ENCODE measurements at regions not wholly inside any gene's neighbourhood (a gene's known extent, or its start where the extent isn't known, plus 50 kb on each side); places are given as distances from the start of the nearest gene placed in this dataset.
"Not testable (repeated sequence)": the region's sequence is repeated elsewhere in the genome, so short reads cannot be mapped to it uniquely, and the experiment has no call there.

DNA sequence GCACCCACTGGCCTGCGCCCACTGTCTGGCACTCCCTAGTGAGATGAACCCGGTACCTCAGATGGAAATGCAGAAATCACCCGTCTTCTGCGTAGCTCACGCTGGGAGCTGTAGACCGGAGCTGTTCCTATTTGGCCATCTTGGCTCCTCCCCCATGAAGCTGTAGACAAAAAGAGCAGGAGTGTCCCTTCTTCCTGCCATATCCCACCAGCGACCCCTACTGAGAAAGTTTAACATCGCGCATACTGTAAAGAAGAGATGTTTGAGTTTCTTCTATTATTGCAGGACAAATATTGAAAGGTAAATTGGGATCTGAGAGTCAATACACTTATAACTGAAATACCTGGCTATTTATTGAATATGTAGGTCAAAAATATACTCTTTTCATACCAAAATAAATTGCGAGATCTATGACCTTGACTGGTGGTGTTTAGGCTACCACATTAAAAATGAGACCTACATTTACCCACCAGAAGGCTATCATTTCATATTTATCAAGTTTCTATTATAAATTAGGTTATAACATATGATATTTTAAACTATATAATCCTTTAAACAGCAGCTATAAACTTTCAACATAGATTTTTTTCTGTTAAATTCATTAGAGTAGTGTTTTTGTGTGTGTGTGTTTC lies 586.3 kb downstream of the HTR1B start:
- no peak overlapping the region for H3K4me3 ChIP-seq (ENCODE audit: low read depth, low read length)
- TF ChIP-seq, protein P1, sequence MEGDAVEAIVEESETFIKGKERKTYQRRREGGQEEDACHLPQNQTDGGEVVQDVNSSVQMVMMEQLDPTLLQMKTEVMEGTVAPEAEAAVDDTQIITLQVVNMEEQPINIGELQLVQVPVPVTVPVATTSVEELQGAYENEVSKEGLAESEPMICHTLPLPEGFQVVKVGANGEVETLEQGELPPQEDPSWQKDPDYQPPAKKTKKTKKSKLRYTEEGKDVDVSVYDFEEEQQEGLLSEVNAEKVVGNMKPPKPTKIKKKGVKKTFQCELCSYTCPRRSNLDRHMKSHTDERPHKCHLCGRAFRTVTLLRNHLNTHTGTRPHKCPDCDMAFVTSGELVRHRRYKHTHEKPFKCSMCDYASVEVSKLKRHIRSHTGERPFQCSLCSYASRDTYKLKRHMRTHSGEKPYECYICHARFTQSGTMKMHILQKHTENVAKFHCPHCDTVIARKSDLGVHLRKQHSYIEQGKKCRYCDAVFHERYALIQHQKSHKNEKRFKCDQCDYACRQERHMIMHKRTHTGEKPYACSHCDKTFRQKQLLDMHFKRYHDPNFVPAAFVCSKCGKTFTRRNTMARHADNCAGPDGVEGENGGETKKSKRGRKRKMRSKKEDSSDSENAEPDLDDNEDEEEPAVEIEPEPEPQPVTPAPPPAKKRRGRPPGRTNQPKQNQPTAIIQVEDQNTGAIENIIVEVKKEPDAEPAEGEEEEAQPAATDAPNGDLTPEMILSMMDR (IDR thresholded peaks at IDR 0.05; ENCODE audit: insufficient read depth, low read depth, low read length, missing control alignments) = peak; percentile 28
- peak; percentile 43 for DNase-seq (ENCODE audit: low read depth)

DNA sequence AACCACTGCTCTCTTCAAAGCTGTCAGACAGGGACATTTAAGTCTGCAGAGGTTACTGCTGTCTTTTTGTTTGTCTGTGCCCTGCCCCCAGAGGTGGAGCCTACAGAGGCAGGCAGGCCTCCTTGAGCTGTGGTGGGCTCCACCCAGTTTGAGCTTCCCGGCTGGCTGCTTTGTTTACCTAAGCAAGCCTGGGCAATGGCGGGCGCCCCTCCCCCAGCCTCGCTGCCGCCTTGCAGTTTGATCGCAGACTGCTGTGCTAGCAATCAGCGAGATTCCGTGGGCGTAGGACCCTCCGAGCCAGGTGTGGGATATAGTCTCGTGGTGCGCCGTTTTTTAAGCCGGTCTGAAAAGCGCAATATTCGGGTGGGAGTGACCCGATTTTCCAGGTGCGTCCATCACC lies 586.9 kb downstream of the HTR1B start:
- DNase-seq (ENCODE audit: low read depth); H3K4me3 ChIP-seq (ENCODE audit: low read depth, low read length): not testable (repeated sequence)

DNA sequence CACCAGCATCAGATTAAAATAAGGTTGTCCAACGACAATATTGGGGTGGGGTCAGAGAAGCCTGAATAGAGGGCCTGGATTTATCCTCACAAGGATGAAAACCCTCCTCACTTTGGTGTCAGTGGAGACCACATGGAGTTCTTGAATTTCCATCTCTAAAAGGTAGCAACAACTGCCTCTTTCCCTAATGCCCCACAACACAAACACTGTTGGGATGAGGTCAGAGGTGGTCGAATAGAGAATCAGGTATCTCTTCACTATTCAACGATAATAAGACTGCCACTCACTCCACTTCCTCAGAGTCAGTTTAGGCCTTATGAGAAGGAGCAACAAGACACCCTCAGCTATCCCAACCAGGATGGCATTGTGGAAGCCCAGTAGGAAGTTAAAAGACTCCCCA lies 596.1 kb downstream of the HTR1B start:
- TF ChIP-seq, protein P1 (IDR thresholded peaks at IDR 0.05; ENCODE audit: insufficient read depth, low read depth, low read length, missing control alignments) = no peak
- no peak overlapping the region for H3K4me3 ChIP-seq (ENCODE audit: low read depth, low read length)
- DNase-seq (ENCODE audit: low read depth) = no peak

DNA sequence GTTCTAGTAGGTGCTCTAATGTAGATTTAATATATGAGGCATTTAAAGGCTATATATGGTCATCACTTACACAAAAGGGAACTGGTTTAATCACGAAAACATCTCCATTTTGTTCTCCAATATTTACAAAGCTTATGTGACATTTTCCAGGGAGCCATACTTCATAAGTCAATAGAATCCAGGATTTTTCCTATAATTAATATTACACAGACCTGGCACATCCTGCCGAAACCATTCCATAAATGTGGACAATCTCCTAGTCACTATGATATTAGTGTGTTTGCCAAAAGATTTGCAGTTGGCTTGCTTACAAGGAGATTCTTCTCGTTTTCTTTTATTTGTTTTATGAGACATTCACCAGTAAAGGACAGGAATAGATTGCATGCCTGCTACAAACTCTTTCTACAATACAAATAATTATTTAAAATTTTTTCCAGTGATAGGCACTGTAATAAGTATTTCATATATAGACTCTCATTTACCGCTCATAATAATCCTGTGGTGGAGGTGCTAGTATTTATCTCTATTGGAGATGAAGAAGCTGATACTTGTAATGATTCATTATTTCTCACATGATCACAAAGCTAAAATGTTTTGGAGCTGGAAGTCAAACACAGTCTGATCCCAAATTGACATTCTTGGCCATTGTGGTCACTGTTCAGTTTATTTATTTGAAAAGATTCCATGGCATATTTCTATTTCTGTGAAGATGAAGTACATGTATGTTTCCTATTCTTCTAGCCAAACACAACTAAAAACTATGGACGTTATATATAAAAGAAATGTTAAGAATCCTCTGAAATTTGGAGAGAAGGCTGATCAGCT lies 597.0 kb downstream of the HTR1B start:
- no peak overlapping the region for H3K4me3 ChIP-seq (ENCODE audit: low read depth, low read length)
- no peak for DNase-seq (ENCODE audit: low read depth)
- TF ChIP-seq, protein P1 (IDR thresholded peaks at IDR 0.05; ENCODE audit: insufficient read depth, low read depth, low read length, missing control alignments) = no peak

DNA sequence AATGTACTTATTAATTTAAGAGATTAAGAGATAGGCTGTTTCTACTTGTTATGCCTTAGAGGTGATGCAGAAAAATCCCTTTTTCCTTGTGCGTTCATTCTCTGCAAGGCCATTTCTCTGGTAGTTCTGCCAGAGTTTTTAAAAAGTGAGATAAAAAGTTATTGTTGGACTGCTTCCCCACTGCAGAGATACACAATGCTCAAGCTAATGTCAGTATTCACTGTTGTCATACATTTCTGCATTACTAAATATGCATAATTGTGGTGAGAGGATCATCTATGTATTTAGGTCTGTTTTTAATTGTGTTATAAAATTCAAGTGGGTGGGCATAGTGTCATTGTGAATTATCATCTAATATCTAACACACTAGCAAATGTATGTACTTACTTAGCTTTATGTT lies 600.4 kb downstream of the HTR1B start:
- TF ChIP-seq, protein P1 (IDR thresholded peaks at IDR 0.05; ENCODE audit: insufficient read depth, low read depth, low read length, missing control alignments) = no peak

DNA sequence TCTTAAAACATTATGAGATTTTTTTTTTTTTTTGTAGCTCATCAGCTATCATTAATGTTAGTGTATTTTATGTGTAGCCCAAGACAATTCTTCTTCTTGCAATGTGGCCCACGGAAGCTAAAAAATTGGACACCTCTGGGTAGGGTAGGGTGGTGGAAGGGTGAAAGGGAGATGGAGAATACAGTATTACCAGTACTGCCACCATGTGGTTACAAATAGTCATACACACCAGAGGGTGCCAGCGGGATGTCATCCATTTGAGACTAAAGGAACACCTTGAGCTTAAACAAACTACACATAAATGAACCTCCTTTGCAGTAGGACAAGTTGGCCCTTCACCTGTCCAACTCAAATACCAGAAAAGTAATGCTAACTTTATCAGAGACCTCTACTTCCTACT lies 601.9 kb downstream of the HTR1B start:
- TF ChIP-seq, protein P1 (IDR thresholded peaks at IDR 0.05; ENCODE audit: insufficient read depth, low read depth, low read length, missing control alignments) = peak; percentile 51
- H3K4me3 ChIP-seq (ENCODE audit: low read depth, low read length) = no peak overlapping the region
- DNase-seq (ENCODE audit: low read depth) = peak; percentile 37

More for the DNA sequence above, 600.4 kb downstream of the HTR1B start:
- no peak for DNase-seq (ENCODE audit: low read depth)
- no peak overlapping the region for H3K4me3 ChIP-seq (ENCODE audit: low read depth, low read length)

DNA sequence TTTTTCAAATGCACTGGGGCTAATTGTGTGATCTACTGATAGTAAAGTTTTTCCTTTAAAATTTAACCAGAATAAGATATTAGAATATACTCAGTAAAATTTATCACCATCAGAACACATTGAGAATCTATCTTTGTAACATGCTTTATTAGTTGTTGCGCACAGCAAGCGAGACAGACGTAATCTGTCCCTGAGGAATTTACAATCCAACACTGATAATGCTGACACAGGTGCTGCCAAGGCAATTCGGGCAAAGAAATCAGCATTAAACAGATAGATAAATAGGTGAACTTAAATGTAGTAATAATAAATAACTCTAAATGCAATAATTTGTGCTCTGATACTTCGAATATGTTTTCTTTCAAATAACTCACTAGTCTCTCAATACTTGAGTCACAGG lies 607.2 kb downstream of the HTR1B start:
- no peak overlapping the region for H3K4me3 ChIP-seq (ENCODE audit: low read depth, low read length)
- TF ChIP-seq, protein P1 (IDR thresholded peaks at IDR 0.05; ENCODE audit: insufficient read depth, low read depth, low read length, missing control alignments) = no peak
- DNase-seq (ENCODE audit: low read depth) = no peak
